ENCODE measurements at regions not wholly inside any gene's neighbourhood (a gene's known extent, or its start where the extent isn't known, plus 50 kb on each side); places are given as distances from the start of the nearest gene placed in this dataset.
"Not testable (repeated sequence)": the region's sequence is repeated elsewhere in the genome, so short reads cannot be mapped to it uniquely, and the experiment has no call there.

GRCh38 chr22:23396362-23397007 is 183.6 kb downstream of the IGLL1 start:
- DNase-seq (ENCODE audit: low read depth in 1 of 2, low spot score in 1 of 2): no peak

GRCh38 chr22:23395530-23396361 is 184.3 kb downstream of the IGLL1 start:
- DNase-seq (ENCODE audit: low read depth in 1 of 2, low spot score in 1 of 2): no peak

GRCh38 chr22:23394525-23395326 is 185.4 kb downstream of the IGLL1 start:
- no peak for DNase-seq (ENCODE audit: low read depth in 1 of 2, low spot score in 1 of 2)

GRCh38 chr22:23393721-23394320 is 186.3 kb downstream of the IGLL1 start:
- no peak for DNase-seq (ENCODE audit: low read depth in 1 of 2, low spot score in 1 of 2)

GRCh38 chr22:23393199-23393598 is 186.9 kb downstream of the IGLL1 start:
- not testable (repeated sequence) for DNase-seq (ENCODE audit: low read depth in 1 of 2, low spot score in 1 of 2)

GRCh38 chr22:23392420-23393121 is 187.5 kb downstream of the IGLL1 start:
- DNase-seq (ENCODE audit: low read depth in 1 of 2, low spot score in 1 of 2): no peak

GRCh38 chr22:23391022-23391421 is 189.1 kb downstream of the IGLL1 start:
- no peak for DNase-seq (ENCODE audit: low read depth in 1 of 2, low spot score in 1 of 2)

GRCh38 chr22:23389271-23390071 is 190.6 kb downstream of the IGLL1 start:
- no peak for DNase-seq (ENCODE audit: low read depth in 1 of 2, low spot score in 1 of 2)

GRCh38 chr22:23388517-23388890 is 191.6 kb downstream of the IGLL1 start:
- DNase-seq (ENCODE audit: low read depth in 1 of 2, low spot score in 1 of 2): no peak

GRCh38 chr22:23387827-23388516 is 192.1 kb downstream of the IGLL1 start:
- DNase-seq (ENCODE audit: low read depth in 1 of 2, low spot score in 1 of 2): no peak

GRCh38 chr22:23386822-23387580 is 193.1 kb downstream of the IGLL1 start:
- DNase-seq (ENCODE audit: low read depth in 1 of 2, low spot score in 1 of 2): no peak

GRCh38 chr22:23385678-23386631 is 194.1 kb downstream of the IGLL1 start:
- peak; percentile 72 to 79 for DNase-seq (ENCODE audit: low read depth in 1 of 2, low spot score in 1 of 2)

- no peak for DNase-seq (ENCODE audit: low read depth in 1 of 2, low spot score in 1 of 2)
Observed at GRCh38 chr22:23384923-23385677, 195.0 kb downstream of the IGLL1 start.

- DNase-seq (ENCODE audit: low read depth in 1 of 2, low spot score in 1 of 2): no peak
Observed at GRCh38 chr22:23384431-23384830, 195.7 kb downstream of the IGLL1 start.

GRCh38 chr22:23383491-23384361 is 196.4 kb downstream of the IGLL1 start:
- DNase-seq (ENCODE audit: low read depth in 1 of 2, low spot score in 1 of 2): no peak

Data from activated CD4-positive, alpha-beta T cell treated with anti-CD3 and anti-CD28 coated beads, Interleukin-2, amount 50 U/mL, for 24 hours (primary cell).